ENCODE measurements at regions not wholly inside any gene's neighbourhood (a gene's known extent, or its start where the extent isn't known, plus 50 kb on each side); places are given as distances from the start of the nearest gene placed in this dataset.

- Histone ChIP-seq H4K5ac (ENCODE audit: low read depth, low read length) (no peak overlapping the region), H2AFZ (replicated peaks; ENCODE audit: low read length, poor library complexity) (no peak overlapping the region), H3K18ac (ENCODE audit: low read depth, low read length) (no peak overlapping the region), H3K4ac (ENCODE audit: low read depth, low read length) (no peak overlapping the region), H2BK20ac (ENCODE audit: low read depth, low read length) (no peak overlapping the region), H3K23ac (ENCODE audit: low read depth, low read length) (no peak overlapping the region), H2BK15ac (ENCODE audit: low read depth, low read length) (no peak overlapping the region), H3K4me3 (ENCODE audit: insufficient read depth, low read depth, low read length) (no peak overlapping the region), H4K91ac (ENCODE audit: insufficient read depth, low read depth, low read length) (no peak overlapping the region), H2AK5ac (ENCODE audit: low read depth, low read length) (no peak overlapping the region), H2BK5ac (ENCODE audit: low read depth, low read length, poor library complexity, severe bottlenecking) (no peak overlapping the region), H2AK9ac (replicated peaks; ENCODE audit: low read depth, low read length, poor library complexity) (no peak overlapping the region), H3K56ac (ENCODE audit: extremely low read depth, insufficient read depth, low read length) (no peak overlapping the region), H3K36me3 (ENCODE audit: control insufficient read depth, insufficient read depth, low read length) (no peaks in the 10 kb centered on the region), H3K14ac (replicated peaks; ENCODE audit: low read depth, low read length) (no peak overlapping the region), H3K9ac (ENCODE audit: low read depth, low read length) (no peak overlapping the region), H3K27ac (ENCODE audit: insufficient read depth, low read length) (no peak overlapping the region), H4K8ac (ENCODE audit: low read depth in 2 of 2, low read length in 2 of 2) (no peak overlapping the region), H3K9me3 (ENCODE audit: control insufficient read depth, insufficient read depth, low read length) (peaks cover 3% of the 10 kb centered on the region; the same call in 1 of the 2 replicates), H4K20me1 (ENCODE audit: insufficient read depth, low read length) (no peaks in the 10 kb centered on the region), H3K79me1 (ENCODE audit: low read depth in 1 of 2, low read length in 2 of 2) (no peaks in the 10 kb centered on the region), H3K9me1 (ENCODE audit: insufficient read depth, low read length) (no peaks in the 10 kb centered on the region), H3K4me1 (ENCODE audit: control insufficient read depth, insufficient read depth, low read length) (no peaks in the 10 kb centered on the region), H3K4me2 (ENCODE audit: low read depth, low read length) (no peak overlapping the region), H2BK120ac (ENCODE audit: low read depth, low read length) (no peak overlapping the region), H3K27me3 (ENCODE audit: control insufficient read depth, insufficient read depth, low read length) (no peaks in the 10 kb centered on the region)
- intact Hi-C loops (cut with micrococcal nuclease) = no loop called here
- ChIA-PET POLR2A (ENCODE audit: unreplicated experiment) (no interaction called here), CTCF (no interaction called here)
- in situ Hi-C loops (cut with MboI; ENCODE audit: low sequenced_read_pairs) = no loop called here
- dilution Hi-C loops (cut with HindIII; ENCODE audit: low sequenced_read_pairs, unreplicated experiment) = no loop called here
- 0% methylated on average over 1 of the region's 2 CpGs; no CpG with 5 or more reads in 1 of the 2 experiments for WGBS, 2 experiments (ENCODE audit: extremely low coverage in 2 of 2, insufficient read length in 1 of 2)
- no peak for ATAC-seq (ENCODE audit: low read depth)
- no peak for DNase-seq
- no peak for TF ChIP-seq CTCF (conservative IDR thresholded peaks at IDR 0.05; ENCODE audit: low read depth, low read length)
- no peak for TF ChIP-seq ELK1 (IDR thresholded peaks at IDR 0.05; ENCODE audit: borderline replicate concordance, low read depth, low read length)
- no TSS peak for BruUV-seq (replicated peaks)
These were observed 957.2 kb downstream of the FSTL5 start for GRCh38 chr4:161206528-161207080.

Data from IMR-90 (cell line).